ENCODE measurements at regions not wholly inside any gene's neighbourhood (a gene's known extent, or its start where the extent isn't known, plus 50 kb on each side); places are given as distances from the start of the nearest gene placed in this dataset.
"Not testable (repeated sequence)": the region's sequence is repeated elsewhere in the genome, so short reads cannot be mapped to it uniquely, and the experiment has no call there.

GRCh38 chr20:53773066-53773791 lies 179.6 kb upstream of the ZNF217 start:
- H3K4me1 Mint-ChIP-seq; H3K4me1 ChIP-seq (ENCODE audit: control insufficient read depth in 1 of 2, extremely low read depth in 1 of 2, insufficient read depth in 2 of 2, low read length in 2 of 2); H3K4me3 Mint-ChIP-seq; H3K9me3 ChIP-seq; POLR2A ChIA-PET; ATAC-seq (replicated peaks in 1 of 4); CTCF ChIA-PET; H3K27ac Mint-ChIP-seq; H3K27me3 Mint-ChIP-seq; H3K27me3 ChIP-seq (replicated peaks in 1 of 2; ENCODE audit: control insufficient read depth in 2 of 2, extremely low read depth in 1 of 2, insufficient read depth in 2 of 2, low read length in 1 of 2); H3K9me3 Mint-ChIP-seq; DNase-seq; H3K36me3 ChIP-seq (ENCODE audit: control insufficient read depth in 2 of 2, extremely low read depth in 1 of 2, insufficient read depth in 1 of 2, low read length in 1 of 2); H3K27ac ChIP-seq (ENCODE audit: low read length); H3K36me3 Mint-ChIP-seq; H3K4me3 ChIP-seq (ENCODE audit: control insufficient read depth in 1 of 2, extremely low read depth in 1 of 2, low read length in 1 of 2): not testable (repeated sequence)
- WGBS (ENCODE audit: insufficient coverage): 97% methylated on average over 3 of the region's 10 CpGs

- H3K27me3 Mint-ChIP-seq: no peaks in the 10 kb centered on the region
- Histone ChIP-seq H3K9me3 (no peaks in the 10 kb centered on the region), H3K36me3 (ENCODE audit: control insufficient read depth in 2 of 2, extremely low read depth in 1 of 2, insufficient read depth in 1 of 2, low read length in 1 of 2) (no peaks in the 10 kb centered on the region), H3K4me1 (ENCODE audit: control insufficient read depth in 1 of 2, extremely low read depth in 1 of 2, insufficient read depth in 2 of 2, low read length in 2 of 2) (no peaks in the 10 kb centered on the region), H3K4me3 (ENCODE audit: control insufficient read depth in 1 of 2, extremely low read depth in 1 of 2, low read length in 1 of 2) (no peak overlapping the region), H3K27ac (ENCODE audit: low read length) (no peak overlapping the region), H3K27me3 (replicated peaks in 1 of 2; ENCODE audit: control insufficient read depth in 2 of 2, extremely low read depth in 1 of 2, insufficient read depth in 2 of 2, low read length in 1 of 2) (no peaks in the 10 kb centered on the region)
- no CpG with 5 or more reads among the region's 5 CpGs for WGBS (ENCODE audit: insufficient coverage)
- no peaks in the 10 kb centered on the region for H3K9me3 Mint-ChIP-seq
- DNase-seq (no peak), ATAC-seq (replicated peaks in 1 of 4) (no peak)
- peaks cover 0 to 8% (median 5%) of the 10 kb centered on the region in 3 donors for H3K4me1 Mint-ChIP-seq
- ChIA-PET CTCF (no interaction called here), POLR2A (interaction anchor here in 1 of 2 donors (0.7 kb wide), 1 partner anchor 18 kb away, joined by 5 read pairs; no protein-coding TSS in a partner anchor)
- no peak overlapping the region for H3K4me3 Mint-ChIP-seq
- no peaks in the 10 kb centered on the region for H3K36me3 Mint-ChIP-seq
- no peak overlapping the region for H3K27ac Mint-ChIP-seq
Observed at GRCh38 chr20:53769041-53769440, 175.4 kb upstream of the ZNF217 start.

GRCh38 chr20:53768329-53768728 lies 174.7 kb upstream of the ZNF217 start:
- H3K36me3 Mint-ChIP-seq: no peaks in the 10 kb centered on the region
- peaks cover 0 to 8% (median 5%) of the 10 kb centered on the region in 3 donors for H3K4me1 Mint-ChIP-seq
- ATAC-seq (replicated peaks in 1 of 4) (no peak), DNase-seq (no peak)
- Histone ChIP-seq H3K4me3 (ENCODE audit: control insufficient read depth in 1 of 2, extremely low read depth in 1 of 2, low read length in 1 of 2) (no peak overlapping the region), H3K9me3 (no peaks in the 10 kb centered on the region), H3K36me3 (ENCODE audit: control insufficient read depth in 2 of 2, extremely low read depth in 1 of 2, insufficient read depth in 1 of 2, low read length in 1 of 2) (no peaks in the 10 kb centered on the region), H3K4me1 (ENCODE audit: control insufficient read depth in 1 of 2, extremely low read depth in 1 of 2, insufficient read depth in 2 of 2, low read length in 2 of 2) (no peaks in the 10 kb centered on the region), H3K27me3 (replicated peaks in 1 of 2; ENCODE audit: control insufficient read depth in 2 of 2, extremely low read depth in 1 of 2, insufficient read depth in 2 of 2, low read length in 1 of 2) (no peaks in the 10 kb centered on the region), H3K27ac (ENCODE audit: low read length) (no peak overlapping the region)
- no peaks in the 10 kb centered on the region for H3K27me3 Mint-ChIP-seq
- no peaks in the 10 kb centered on the region for H3K9me3 Mint-ChIP-seq
- ChIA-PET CTCF (no interaction called here), POLR2A (no interaction called here)
- H3K27ac Mint-ChIP-seq: no peak overlapping the region
- H3K4me3 Mint-ChIP-seq: no peak overlapping the region
- WGBS (ENCODE audit: insufficient coverage): no CpG with 5 or more reads among the region's 4 CpGs

- no peak overlapping the region for H3K27ac ChIP-seq (ENCODE audit: low read length)
- H3K36me3 ChIP-seq (ENCODE audit: control insufficient read depth in 2 of 2, extremely low read depth in 1 of 2, insufficient read depth in 1 of 2, low read length in 1 of 2): no peaks in the 10 kb centered on the region
- H3K4me3 Mint-ChIP-seq: no peak overlapping the region
- no peak for DNase-seq
- POLR2A ChIA-PET: no interaction called here
- CTCF ChIA-PET: no interaction called here
- no peaks in the 10 kb centered on the region for H3K27me3 ChIP-seq (replicated peaks in 1 of 2; ENCODE audit: control insufficient read depth in 2 of 2, extremely low read depth in 1 of 2, insufficient read depth in 2 of 2, low read length in 1 of 2)
- H3K4me1 ChIP-seq (ENCODE audit: control insufficient read depth in 1 of 2, extremely low read depth in 1 of 2, insufficient read depth in 2 of 2, low read length in 2 of 2): no peaks in the 10 kb centered on the region
- no peak overlapping the region for H3K27ac Mint-ChIP-seq
- H3K27me3 Mint-ChIP-seq: no peaks in the 10 kb centered on the region
- no peaks in the 10 kb centered on the region for H3K9me3 ChIP-seq
- WGBS (ENCODE audit: insufficient coverage): 88% methylated on average over 4 of the region's 6 CpGs
- no peaks in the 10 kb centered on the region for H3K36me3 Mint-ChIP-seq
- no peak overlapping the region for H3K4me3 ChIP-seq (ENCODE audit: control insufficient read depth in 1 of 2, extremely low read depth in 1 of 2, low read length in 1 of 2)
- no peaks in the 10 kb centered on the region for H3K9me3 Mint-ChIP-seq
- ATAC-seq (replicated peaks in 1 of 4): no peak
- peaks cover 0 to 8% (median 5%) of the 10 kb centered on the region in 3 donors for H3K4me1 Mint-ChIP-seq
Observed at GRCh38 chr20:53767206-53767930, 173.7 kb upstream of the ZNF217 start.

- POLR2A ChIA-PET: interaction anchor here in 1 of 2 donors (1.1 kb wide), 1 partner anchor 14 kb away, joined by 10 read pairs; no protein-coding TSS in a partner anchor
- Mint-ChIP-seq H3K36me3 (no peaks in the 10 kb centered on the region), H3K4me3 (no peak overlapping the region), H3K27ac (no peak overlapping the region), H3K9me3 (no peaks in the 10 kb centered on the region), H3K4me1 (peaks cover 0 to 8% (median 5%) of the 10 kb centered on the region in 3 donors), H3K27me3 (no peaks in the 10 kb centered on the region)
- Histone ChIP-seq H3K9me3 (no peaks in the 10 kb centered on the region), H3K36me3 (ENCODE audit: control insufficient read depth in 2 of 2, extremely low read depth in 1 of 2, insufficient read depth in 1 of 2, low read length in 1 of 2) (no peaks in the 10 kb centered on the region), H3K4me1 (ENCODE audit: control insufficient read depth in 1 of 2, extremely low read depth in 1 of 2, insufficient read depth in 2 of 2, low read length in 2 of 2) (no peaks in the 10 kb centered on the region), H3K4me3 (ENCODE audit: control insufficient read depth in 1 of 2, extremely low read depth in 1 of 2, low read length in 1 of 2) (no peak overlapping the region), H3K27me3 (replicated peaks in 1 of 2; ENCODE audit: control insufficient read depth in 2 of 2, extremely low read depth in 1 of 2, insufficient read depth in 2 of 2, low read length in 1 of 2) (no peaks in the 10 kb centered on the region), H3K27ac (ENCODE audit: low read length) (no peak overlapping the region)
- ATAC-seq (replicated peaks in 1 of 4) (no peak), DNase-seq (no peak)
- CTCF ChIA-PET: interaction anchor here in 1 of 2 donors (0.7 kb wide), 1 partner anchor 143 kb away, joined by 10 read pairs; no protein-coding TSS in a partner anchor
- WGBS (ENCODE audit: insufficient coverage): no CpG with 5 or more reads among the region's 2 CpGs
Observed at GRCh38 chr20:53764415-53764800, 170.8 kb upstream of the ZNF217 start.

GRCh38 chr20:53763707-53764414 lies 170.2 kb upstream of the ZNF217 start:
- Mint-ChIP-seq H3K4me3 (no peak overlapping the region), H3K4me1 (peaks cover under 1 to 8% (median 5%) of the 10 kb centered on the region in 3 donors), H3K9me3 (no peaks in the 10 kb centered on the region), H3K36me3 (no peaks in the 10 kb centered on the region), H3K27me3 (no peaks in the 10 kb centered on the region), H3K27ac (peak overlapping the region in 1 of 2 donors; percentile 9)
- ATAC-seq (replicated peaks in 1 of 4) (no peak), DNase-seq (no peak)
- Histone ChIP-seq H3K4me3 (ENCODE audit: control insufficient read depth in 1 of 2, extremely low read depth in 1 of 2, low read length in 1 of 2) (no peak overlapping the region), H3K9me3 (no peaks in the 10 kb centered on the region), H3K36me3 (ENCODE audit: control insufficient read depth in 2 of 2, extremely low read depth in 1 of 2, insufficient read depth in 1 of 2, low read length in 1 of 2) (no peaks in the 10 kb centered on the region), H3K4me1 (ENCODE audit: control insufficient read depth in 1 of 2, extremely low read depth in 1 of 2, insufficient read depth in 2 of 2, low read length in 2 of 2) (no peaks in the 10 kb centered on the region), H3K27ac (ENCODE audit: low read length) (no peak overlapping the region), H3K27me3 (replicated peaks in 1 of 2; ENCODE audit: control insufficient read depth in 2 of 2, extremely low read depth in 1 of 2, insufficient read depth in 2 of 2, low read length in 1 of 2) (no peaks in the 10 kb centered on the region)
- WGBS (ENCODE audit: insufficient coverage): 83% methylated on average over 3 of the region's 12 CpGs
- ChIA-PET POLR2A (interaction anchor here in 1 of 2 donors (0.5 to 0.7 kb wide), 2 partner anchors 60 to 155 kb away, joined by 3 to 5 read pairs; no protein-coding TSS in a partner anchor), CTCF (interaction anchor here (0.6 to 0.7 kb wide), 2 partner anchors 22 to 144 kb away, joined by 4 to 10 read pairs; no protein-coding TSS in a partner anchor)
